ENCODE measurements at regions not wholly inside any gene's neighbourhood (a gene's known extent, or its start where the extent isn't known, plus 50 kb on each side); places are given as distances from the start of the nearest gene placed in this dataset.

GRCh38 chr12:31849090-31849687 lies 110.0 kb upstream of the RESF1 start:
- H3K27me3 ChIP-seq (ENCODE audit: low read length) = no peaks in the 10 kb centered on the region
- TF ChIP-seq CTCF (IDR thresholded peaks at IDR 0.05; ENCODE audit: insufficient read depth, low read length, poor library complexity, severe bottlenecking) = no peak
- H3K36me3 ChIP-seq (ENCODE audit: low read length) = peaks cover 8% of the 10 kb centered on the region; the same call in 1 of the 2 replicates
- peak overlapping the region; percentile 20 for H3K4me3 ChIP-seq (ENCODE audit: insufficient read depth, low read length, poor library complexity, severe bottlenecking)
- no peak overlapping the region for H2AFZ ChIP-seq (ENCODE audit: low read depth, low read length, severe bottlenecking)
- peaks cover 48% of the 10 kb centered on the region for H3K9me3 ChIP-seq (ENCODE audit: insufficient read depth, low read length)
- no peaks in the 10 kb centered on the region for H3K9me2 ChIP-seq (replicated peaks; ENCODE audit: insufficient read depth, low read length)
- H3K4me2 ChIP-seq (ENCODE audit: low read depth, low read length, poor library complexity, severe bottlenecking) = no peak overlapping the region
- H3K27ac ChIP-seq (ENCODE audit: low read depth, low read length) = no peak overlapping the region
- no peaks in the 10 kb centered on the region for H3K79me2 ChIP-seq (ENCODE audit: insufficient read depth, low read length)
- no peak overlapping the region for H3K9ac ChIP-seq (ENCODE audit: low read length)
- no peaks in the 10 kb centered on the region for H4K20me1 ChIP-seq (ENCODE audit: low read depth, low read length)
- H3F3A ChIP-seq (ENCODE audit: insufficient read depth) = peaks cover 8% of the 10 kb centered on the region; the same call in 1 of the 2 replicates

GRCh38 chr12:31846405-31846804 lies 112.8 kb upstream of the RESF1 start:
- Histone ChIP-seq H4K20me1 (ENCODE audit: low read depth, low read length) (no peaks in the 10 kb centered on the region), H3F3A (ENCODE audit: insufficient read depth) (peaks cover 8% of the 10 kb centered on the region; the same call in 1 of the 2 replicates), H3K27me3 (ENCODE audit: low read length) (no peaks in the 10 kb centered on the region), H2AFZ (ENCODE audit: low read depth, low read length, severe bottlenecking) (no peak overlapping the region), H3K9me2 (replicated peaks; ENCODE audit: insufficient read depth, low read length) (no peaks in the 10 kb centered on the region), H3K79me2 (ENCODE audit: insufficient read depth, low read length) (no peaks in the 10 kb centered on the region), H3K9me3 (ENCODE audit: insufficient read depth, low read length) (peaks cover 40% of the 10 kb centered on the region), H3K4me2 (ENCODE audit: low read depth, low read length, poor library complexity, severe bottlenecking) (no peak overlapping the region), H3K36me3 (ENCODE audit: low read length) (peaks cover 8% of the 10 kb centered on the region; the same call in 1 of the 2 replicates), H3K4me3 (ENCODE audit: insufficient read depth, low read length, poor library complexity, severe bottlenecking) (no peak overlapping the region), H3K27ac (ENCODE audit: low read depth, low read length) (no peak overlapping the region), H3K9ac (ENCODE audit: low read length) (no peak overlapping the region)
- TF ChIP-seq EZH2phosphoT487 (conservative IDR thresholded peaks at IDR 0.05; ENCODE audit: low read length) (no peak), CTCF (IDR thresholded peaks at IDR 0.05; ENCODE audit: insufficient read depth, low read length, poor library complexity, severe bottlenecking) (no peak)

- H4K20me1 ChIP-seq (ENCODE audit: low read depth, low read length) = no peaks in the 10 kb centered on the region
- no peaks in the 10 kb centered on the region for H3K27me3 ChIP-seq (ENCODE audit: low read length)
- no peak overlapping the region for H2AFZ ChIP-seq (ENCODE audit: low read depth, low read length, severe bottlenecking)
- no peak overlapping the region for H3K4me3 ChIP-seq (ENCODE audit: insufficient read depth, low read length, poor library complexity, severe bottlenecking)
- no peak overlapping the region for H3K27ac ChIP-seq (ENCODE audit: low read depth, low read length)
- H3K4me2 ChIP-seq (ENCODE audit: low read depth, low read length, poor library complexity, severe bottlenecking) = no peak overlapping the region
- peaks cover 8% of the 10 kb centered on the region; the same call in 1 of the 2 replicates for H3F3A ChIP-seq (ENCODE audit: insufficient read depth)
- peaks cover 34% of the 10 kb centered on the region for H3K9me3 ChIP-seq (ENCODE audit: insufficient read depth, low read length)
- peaks cover 3% of the 10 kb centered on the region; the same call in 1 of the 2 replicates for H3K36me3 ChIP-seq (ENCODE audit: low read length)
- TF ChIP-seq CTCF (IDR thresholded peaks at IDR 0.05; ENCODE audit: insufficient read depth, low read length, poor library complexity, severe bottlenecking) = no peak
- H3K9ac ChIP-seq (ENCODE audit: low read length) = no peak overlapping the region
- no peaks in the 10 kb centered on the region for H3K9me2 ChIP-seq (replicated peaks; ENCODE audit: insufficient read depth, low read length)
- H3K79me2 ChIP-seq (ENCODE audit: insufficient read depth, low read length) = no peaks in the 10 kb centered on the region
Observed at GRCh38 chr12:31845613-31846322, 113.4 kb upstream of the RESF1 start.
